Heart left ventricle (tissue), 16 donors: ENCODE measurements at regions not wholly inside any gene's neighbourhood (a gene's known extent, or its start where the extent isn't known, plus 50 kb on each side); places are given as distances from the start of the nearest gene placed in this dataset.
A peak's percentile ranks its signal among the peaks of the same experiment; 100 is the strongest.
"Not testable (repeated sequence)": the region's sequence is repeated elsewhere in the genome, so short reads cannot be mapped to it uniquely, and the experiment has no call there.

Source experiments
- ATAC-seq, 4 donors: fragments of 200-7000 bp; cut with Tn5 transposase; one replicate each; pipeline ENCODE4 v1.9.1; 2020 to 2022; ENCODE audit warnings: moderate library complexity in 4 of 4, mild to moderate bottlenecking in 3 of 4, moderate number of reproducible peaks in 1 of 4
- DNase-seq, 5 donors: peaks; one replicate each; pipeline ENCODE4 v3.0.0-alpha.2; 2020
- H3K27ac ChIP-seq, 12 donors: fragments of 200-600 bp; sonication (generic) in 4 of 12; one replicate each; pipeline versions ENCODE4 v1.5.0 to v1.8.0; 2016 to 2022; ENCODE audit warnings: mild to moderate bottlenecking in 2 of 12
- H3K27me3 ChIP-seq, 9 donors: fragments of 200-600 bp; sonication (generic) in 2 of 9; one replicate each; pipeline versions ENCODE4 v1.5.1 to v1.8.0; 2016 to 2022; ENCODE audit warnings: mild to moderate bottlenecking in 3 of 9
- H3K36me3 ChIP-seq, 9 donors: fragments of 200-600 bp; sonication (generic) in 2 of 9; one replicate each; pipeline versions ENCODE4 v1.5.0 to v1.8.0; 2018 to 2022; ENCODE audit warnings: mild to moderate bottlenecking in 2 of 9
- H3K4me1 ChIP-seq, 12 donors: fragments of 200-600 bp; sonication (generic) in 4 of 12; one replicate each; pipeline versions ENCODE4 v1.5.0 to v1.8.0; 2016 to 2022; ENCODE audit warnings: mild to moderate bottlenecking in 3 of 12
- H3K4me3 ChIP-seq, 12 donors: fragments of 200-600 bp; sonication (generic) in 4 of 12; one replicate each; pipeline versions ENCODE4 v1.5.0 to v1.8.0; 2017 to 2022; ENCODE audit warnings: mild to moderate bottlenecking in 9 of 12, moderate library complexity in 4 of 12
- H3K9me3 ChIP-seq, 12 donors: fragments of 200-600 bp; sonication (generic) in 4 of 12; one replicate each; pipeline versions ENCODE4 v1.5.0 to v1.8.0; 2016 to 2022; ENCODE audit warnings: mild to moderate bottlenecking in 1 of 12
- CTCF ChIP-seq, 12 donors: fragments of 200-600 bp; sonication (generic) in 4 of 12; IDR thresholded peaks; one replicate each; pipeline versions ENCODE4 v1.5.0 to v1.8.0; 2018 to 2022; ENCODE audit warnings: antibody characterized with exemption in 12 of 12, mild to moderate bottlenecking in 5 of 12
- POLR2A ChIP-seq, 2 donors: fragments of 450-650 bp; IDR thresholded peaks; one replicate each; pipeline ENCODE4 v1.6.1; 2017; ENCODE audit warnings: antibody characterized with exemption in 2 of 2, mild to moderate bottlenecking in 2 of 2, moderate library complexity in 2 of 2
- WGBS, 4 donors: extraction: QIAGEN DNeasy Blood & Tissue Kit in 2 of 4; methylation state at CpG; one replicate each; pipeline versions ENCODE4 v1.1.5 to v1.1.7; 2013 to 2018; 5-methylcytosine and 5-hydroxymethylcytosine counted together
- intact Hi-C, 10 donors: fragments of 100-400 bp; cut with DNase I; formaldehyde crosslinking; loops; one replicate each; pipeline versions ENCODE4 v1.11.1 to v1.14.2; 2022
- donor health status: ischemic (EF 13 %, LVEDD 7.1; RV severe dilation, severe dysfunction).
- donor health status: healthy with polysubstance abuse.
- donor health status: DM: no; HTN: yes; CAD: no.
- donor health status: DM: no; HTN: no; CAD: no.
- donor health status: ischemic (EF 25% LVEDD 6.9; RV normal size, moderate dysfunction).
- donor health status: ischemic (EF 25% LVEDD 5.7; RV mildly dilated, moderate dysfunction).
- donor health status: healthy.
- donor health status: DM: yes; HTN: yes; CAD: no.
- donor health status: ischemic (EF 35%, LVEDD 5.7; RV mildly dilated, moderate dysfunction).
- donor health status: nonischemic (EF 11% LVEDD 7.7; RV severe dilation, severe dysfunction).
- donor health status: DM: yes; HTN: yes; CAD: no.
- donor health status: PGD.
- donor health status: ischemic (EF 29% LVEDD 5.4; RV normal size, mild dysfunction).
- donor health status: nonischemic (EF 23%, LVEDD 6.1; RV moderate dilation, normal function).

- TF ChIP-seq CTCF (IDR thresholded peaks at IDR 0.05) (no peak), POLR2A (IDR thresholded peaks at IDR 0.05) (no peak)
- H3K27ac ChIP-seq = no peak overlapping the region
- H3K27me3 ChIP-seq = no peaks in the 10 kb centered on the region
- WGBS, 4 donors = 43 to 57% (median 48%) methylated on average over 1 of the region's 1 CpG
- no peak overlapping the region for H3K4me3 ChIP-seq
- no peak for ATAC-seq
- no peak for DNase-seq
- H3K36me3 ChIP-seq = no peaks in the 10 kb centered on the region
- H3K4me1 ChIP-seq = no peaks in the 10 kb centered on the region
- H3K9me3 ChIP-seq = no peaks in the 10 kb centered on the region
- intact Hi-C loops = no loop called here
Measured at GRCh38 chr5:52013523-52013922, 630.3 kb downstream of the ISL1 start.

GRCh38 chr5:52015760-52016159, 632.5 kb downstream of the ISL1 start:
- DNase-seq (peak in 1 of 5 donors; percentile 22), ATAC-seq (peak in 2 of 4 donors; percentile 46 to 47)
- WGBS, 4 donors = 41 to 50% (median 47%) methylated on average over 5 of the region's 5 CpGs

GRCh38 chr5:52017567-52017966, 634.3 kb downstream of the ISL1 start:
- Histone ChIP-seq H3K27me3 (no peaks in the 10 kb centered on the region), H3K4me3 (no peak overlapping the region), H3K4me1 (no peaks in the 10 kb centered on the region), H3K27ac (no peak overlapping the region), H3K36me3 (no peaks in the 10 kb centered on the region), H3K9me3 (no peaks in the 10 kb centered on the region)
- intact Hi-C loops = no loop called here
- DNase-seq (no peak), ATAC-seq (no peak)
- no peak for TF ChIP-seq CTCF (IDR thresholded peaks at IDR 0.05)
- TF ChIP-seq POLR2A (IDR thresholded peaks at IDR 0.05) = no peak
- WGBS, 4 donors = 38 to 71% (median 60%) methylated on average over 2 of the region's 2 CpGs

More at GRCh38 chr5:52015760-52016159, 632.5 kb downstream of the ISL1 start:
- intact Hi-C loops = no loop called here
- no peaks in the 10 kb centered on the region for H3K36me3 ChIP-seq
- no peak overlapping the region for H3K27ac ChIP-seq
- TF ChIP-seq POLR2A (IDR thresholded peaks at IDR 0.05) (no peak), CTCF (IDR thresholded peaks at IDR 0.05) (no peak)
- H3K4me1 ChIP-seq = no peaks in the 10 kb centered on the region
- H3K9me3 ChIP-seq = no peaks in the 10 kb centered on the region
- H3K27me3 ChIP-seq = no peaks in the 10 kb centered on the region
- no peak overlapping the region for H3K4me3 ChIP-seq

- no peaks in the 10 kb centered on the region for H3K36me3 ChIP-seq
- TF ChIP-seq CTCF (IDR thresholded peaks at IDR 0.05) (no peak), POLR2A (IDR thresholded peaks at IDR 0.05) (no peak)
- DNase-seq (no peak), ATAC-seq (no peak)
- no peaks in the 10 kb centered on the region for H3K9me3 ChIP-seq
- no peaks in the 10 kb centered on the region for H3K27me3 ChIP-seq
- H3K27ac ChIP-seq = no peak overlapping the region
- intact Hi-C loops = no loop called here
- WGBS, 4 donors = 55 to 95% (median 90%) methylated on average over 3 of the region's 3 CpGs
- no peak overlapping the region for H3K4me3 ChIP-seq
- no peaks in the 10 kb centered on the region for H3K4me1 ChIP-seq
Measured at GRCh38 chr5:52024359-52024758, 641.1 kb downstream of the ISL1 start.

GRCh38 chr5:52029836-52030235, 646.6 kb downstream of the ISL1 start:
- H3K4me3 ChIP-seq, intact Hi-C loops, H3K27ac ChIP-seq, H3K4me1 ChIP-seq, H3K27me3 ChIP-seq, H3K36me3 ChIP-seq, ATAC-seq, DNase-seq, H3K9me3 ChIP-seq: not testable (repeated sequence)
- WGBS, 4 donors = 96 to 97% (median 96%) methylated on average over 7 of the region's 7 CpGs
